WTC11 (cell line): ENCODE measurements at regions not wholly inside any gene's neighbourhood (a gene's known extent, or its start where the extent isn't known, plus 50 kb on each side); places are given as distances from the start of the nearest gene placed in this dataset.

ENCODE experiments used
- ATF2 ChIP-seq: sonication (generic); formaldehyde crosslinking; IDR thresholded peaks from 2 replicates; pipeline ENCODE4 v1.8.1; 2022; ENCODE audit warnings: low read depth, missing genetic modification reagents, borderline replicate concordance
- CREB1 ChIP-seq: sonication (generic); formaldehyde crosslinking; IDR thresholded peaks from 2 replicates; pipeline ENCODE4 v1.8.0; 2023; ENCODE audit warnings: mild to moderate bottlenecking, missing genetic modification reagents
- CREM ChIP-seq: sonication (generic); formaldehyde crosslinking; IDR thresholded peaks from 2 replicates; pipeline ENCODE4 v1.8.1; 2022; ENCODE audit warnings: mild to moderate bottlenecking, missing genetic modification reagents, moderate library complexity
- CTCF ChIP-seq: fragments of 200-600 bp; IDR thresholded peaks from 2 replicates; pipeline ENCODE4 v1.8.0; 2022; ENCODE audit warnings: antibody characterized with exemption
- FOXK1 ChIP-seq: sonication (generic); formaldehyde crosslinking; IDR thresholded peaks from 2 replicates; pipeline ENCODE4 v1.8.0; 2022; ENCODE audit warnings: mild to moderate bottlenecking, moderate library complexity, missing genetic modification reagents
- FOXP1 ChIP-seq: sonication (generic); formaldehyde crosslinking; IDR thresholded peaks from 2 replicates; pipeline ENCODE4 v1.8.0; 2022; ENCODE audit warnings: missing genetic modification reagents, mild to moderate bottlenecking, moderate library complexity, borderline replicate concordance
- JUN ChIP-seq: sonication (generic); formaldehyde crosslinking; IDR thresholded peaks from 2 replicates; pipeline ENCODE4 v1.8.0; 2023; ENCODE audit warnings: mild to moderate bottlenecking, missing genetic modification reagents
- NFE2L1 ChIP-seq: sonication (generic); formaldehyde crosslinking; IDR thresholded peaks from 2 replicates; pipeline ENCODE4 v1.8.1; 2023; ENCODE audit warnings: missing genetic modification reagents
- NR3C1 ChIP-seq: sonication (generic); formaldehyde crosslinking; conservative IDR thresholded peaks from 2 replicates; pipeline ENCODE4 v1.8.1; 2023; ENCODE audit warnings: low read depth, mild to moderate bottlenecking, missing genetic modification reagents
- TEAD4 ChIP-seq: sonication (generic); formaldehyde crosslinking; IDR thresholded peaks from 2 replicates; pipeline ENCODE4 v1.8.0; 2022; ENCODE audit warnings: mild to moderate bottlenecking, missing genetic modification reagents
- USF1 ChIP-seq: sonication (generic); formaldehyde crosslinking; IDR thresholded peaks from 2 replicates; pipeline ENCODE4 v1.8.0; 2022; ENCODE audit warnings: mild to moderate bottlenecking, missing genetic modification reagents
- ZNF121 ChIP-seq: sonication (generic); formaldehyde crosslinking; IDR thresholded peaks from 2 replicates; pipeline ENCODE4 v1.8.0; 2023; ENCODE audit warnings: missing genetic modification reagents

DNA sequence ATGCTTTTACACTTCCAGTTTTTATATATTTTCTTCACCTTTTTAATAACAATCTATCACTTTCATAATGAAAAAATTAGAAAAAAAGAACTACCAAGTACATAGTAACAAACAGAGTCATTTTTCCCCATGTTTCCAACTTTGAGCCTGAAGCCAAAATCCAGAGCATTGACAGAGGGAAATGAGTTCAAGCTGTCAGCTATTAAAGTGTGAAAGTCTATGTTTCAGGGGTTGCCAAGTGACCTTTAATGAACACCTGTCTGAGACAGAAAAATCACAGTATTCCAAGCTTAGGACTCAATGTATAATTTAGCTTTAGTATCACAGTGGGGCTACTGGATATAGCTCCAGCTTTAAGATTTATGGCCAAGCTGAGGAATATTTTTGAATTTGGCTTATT is 128.3 kb upstream of the GADL1 start:
- no peak for TF ChIP-seq CTCF
- TF ChIP-seq CREM (CRISPR knock-in tag), result no peak
- TF ChIP-seq TEAD4 (CRISPR knock-in tag), result no peak
- no peak for TF ChIP-seq NR3C1 (CRISPR knock-in tag)
- no peak for TF ChIP-seq JUN (CRISPR knock-in tag)
- TF ChIP-seq NFE2L1 (CRISPR knock-in tag), result no peak
- TF ChIP-seq USF1 (CRISPR knock-in tag), result no peak
- no peak for TF ChIP-seq FOXP1 (CRISPR knock-in tag)
- no peak for TF ChIP-seq ATF2 (CRISPR knock-in tag)
- no peak for TF ChIP-seq ZNF121
- no peak for TF ChIP-seq CREB1 (CRISPR knock-in tag)
- no peak for TF ChIP-seq FOXK1 (CRISPR knock-in tag)
